ENCODE measurements at regions not wholly inside any gene's neighbourhood (a gene's known extent, or its start where the extent isn't known, plus 50 kb on each side); places are given as distances from the start of the nearest gene placed in this dataset.

DNA sequence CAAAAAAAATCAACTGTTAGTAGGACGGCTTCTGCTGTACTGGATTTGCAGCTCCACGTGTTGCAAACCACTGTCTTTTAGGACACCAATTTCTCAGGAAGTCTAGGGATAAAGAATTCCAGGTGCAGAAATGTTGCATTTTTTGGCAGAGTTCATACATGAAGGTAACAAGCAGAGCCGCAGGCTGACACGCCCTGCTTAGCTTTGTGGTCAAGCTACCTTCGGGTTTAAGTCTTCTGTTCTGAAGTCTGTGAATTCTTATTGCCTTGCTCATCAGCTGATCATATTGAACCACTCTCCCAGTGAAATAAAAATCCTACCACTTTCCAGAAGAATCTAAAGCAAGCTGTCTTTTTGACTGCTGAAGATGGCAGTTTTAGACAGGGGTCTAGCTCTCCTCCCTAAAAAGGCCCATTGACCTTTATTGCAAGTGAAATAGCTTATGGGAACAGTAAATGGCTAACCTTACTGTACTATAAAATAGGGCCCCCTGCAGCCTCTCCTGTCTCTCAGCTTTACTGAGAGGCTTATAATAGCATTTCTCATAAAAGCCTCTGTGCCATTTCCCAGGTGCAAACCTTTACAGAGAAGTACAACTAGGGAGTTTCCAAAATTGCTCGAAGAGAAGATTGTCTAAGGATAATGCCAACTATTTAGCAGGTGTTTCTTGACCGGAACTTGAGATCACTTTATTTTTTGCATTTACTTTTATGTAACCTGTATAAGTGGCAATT lies 262.2 kb upstream of the IL12A start:
- no peak for FAIRE-seq
- no TSS peak for BruUV-seq (replicated peaks)

More for the DNA sequence above, 262.2 kb upstream of the IL12A start:
- Histone ChIP-seq H3K4me3 (no peak overlapping the region), H3K4me2 (ENCODE audit: insufficient read depth, low read length) (no peak overlapping the region), H3K27ac (ENCODE audit: extremely low read depth, low read depth, low read length) (no peak overlapping the region), H3K9me3 (replicated peaks; ENCODE audit: control insufficient read depth, insufficient read depth, low read depth, low read length) (no peaks in the 10 kb centered on the region; the same call in 1 of the 2 replicates), H2AFZ (ENCODE audit: low read depth, low read length) (no peak overlapping the region), H3K27me3 (ENCODE audit: control insufficient read depth in 2 of 2, insufficient read depth in 2 of 2, low read length in 2 of 2) (no peaks in the 10 kb centered on the region), H3K9me1 (ENCODE audit: control insufficient read depth, insufficient read depth, low read length) (no peaks in the 10 kb centered on the region), H3K36me3 (ENCODE audit: control insufficient read depth, insufficient read depth, low read length) (no peaks in the 10 kb centered on the region), H3K4me1 (replicated peaks in 1 of 2; ENCODE audit: control insufficient read depth in 2 of 2, insufficient read depth in 2 of 2, low read length in 2 of 2) (no peaks in the 10 kb centered on the region), H4K20me1 (replicated peaks; ENCODE audit: control insufficient read depth, insufficient read depth, low read length) (no peaks in the 10 kb centered on the region), H3K9ac (ENCODE audit: insufficient read depth in 1 of 2, low read depth in 2 of 2, low read length in 2 of 2) (no peak overlapping the region), H3K79me2 (ENCODE audit: control insufficient read depth, insufficient read depth, low read length) (no peaks in the 10 kb centered on the region)
- DNase-seq (ENCODE audit: extremely low read depth in 1 of 4, low spot score in 3 of 4) (no peak), ATAC-seq (no peak)
- intact Hi-C loops (cut with micrococcal nuclease) (no loop called here), in situ Hi-C loops (cut with MboI) (no loop called here)
- WGBS (ENCODE audit: insufficient coverage, low coverage, missing lambda C conversion rate) = 0% methylated on average over 7 of the region's 7 CpGs
- CTCF ChIA-PET (ENCODE audit: low intra/inter-chr PET ratio) = no interaction called here
- TF ChIP-seq, protein P1, sequence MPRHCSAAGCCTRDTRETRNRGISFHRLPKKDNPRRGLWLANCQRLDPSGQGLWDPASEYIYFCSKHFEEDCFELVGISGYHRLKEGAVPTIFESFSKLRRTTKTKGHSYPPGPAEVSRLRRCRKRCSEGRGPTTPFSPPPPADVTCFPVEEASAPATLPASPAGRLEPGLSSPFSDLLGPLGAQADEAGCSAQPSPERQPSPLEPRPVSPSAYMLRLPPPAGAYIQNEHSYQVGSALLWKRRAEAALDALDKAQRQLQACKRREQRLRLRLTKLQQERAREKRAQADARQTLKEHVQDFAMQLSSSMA (CRISPR knock-in tag; IDR thresholded peaks at IDR 0.05) = no peak
- TF ChIP-seq ZNF184 (CRISPR knock-in tag; IDR thresholded peaks at IDR 0.05) = no peak
- no peak for TF ChIP-seq CHD4 (IDR thresholded peaks at IDR 0.05; ENCODE audit: insufficient read depth, insufficient replicate concordance, low read depth, low read length, poor library complexity, severe bottlenecking)
- no peak for TF ChIP-seq HNRNPUL1 (IDR thresholded peaks at IDR 0.05; ENCODE audit: low read length)
- TF ChIP-seq, protein P2, sequence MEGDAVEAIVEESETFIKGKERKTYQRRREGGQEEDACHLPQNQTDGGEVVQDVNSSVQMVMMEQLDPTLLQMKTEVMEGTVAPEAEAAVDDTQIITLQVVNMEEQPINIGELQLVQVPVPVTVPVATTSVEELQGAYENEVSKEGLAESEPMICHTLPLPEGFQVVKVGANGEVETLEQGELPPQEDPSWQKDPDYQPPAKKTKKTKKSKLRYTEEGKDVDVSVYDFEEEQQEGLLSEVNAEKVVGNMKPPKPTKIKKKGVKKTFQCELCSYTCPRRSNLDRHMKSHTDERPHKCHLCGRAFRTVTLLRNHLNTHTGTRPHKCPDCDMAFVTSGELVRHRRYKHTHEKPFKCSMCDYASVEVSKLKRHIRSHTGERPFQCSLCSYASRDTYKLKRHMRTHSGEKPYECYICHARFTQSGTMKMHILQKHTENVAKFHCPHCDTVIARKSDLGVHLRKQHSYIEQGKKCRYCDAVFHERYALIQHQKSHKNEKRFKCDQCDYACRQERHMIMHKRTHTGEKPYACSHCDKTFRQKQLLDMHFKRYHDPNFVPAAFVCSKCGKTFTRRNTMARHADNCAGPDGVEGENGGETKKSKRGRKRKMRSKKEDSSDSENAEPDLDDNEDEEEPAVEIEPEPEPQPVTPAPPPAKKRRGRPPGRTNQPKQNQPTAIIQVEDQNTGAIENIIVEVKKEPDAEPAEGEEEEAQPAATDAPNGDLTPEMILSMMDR (IDR thresholded peaks at IDR 0.05 in 2 of 3, conservative IDR thresholded peaks at IDR 0.05 in 1 of 3; ENCODE audit: insufficient read depth in 2 of 3, low read depth in 1 of 3, low read length in 3 of 3) = no peak
- TF ChIP-seq ZNF140 (CRISPR knock-in tag; IDR thresholded peaks at IDR 0.05) = no peak
- TF ChIP-seq, protein P3, sequence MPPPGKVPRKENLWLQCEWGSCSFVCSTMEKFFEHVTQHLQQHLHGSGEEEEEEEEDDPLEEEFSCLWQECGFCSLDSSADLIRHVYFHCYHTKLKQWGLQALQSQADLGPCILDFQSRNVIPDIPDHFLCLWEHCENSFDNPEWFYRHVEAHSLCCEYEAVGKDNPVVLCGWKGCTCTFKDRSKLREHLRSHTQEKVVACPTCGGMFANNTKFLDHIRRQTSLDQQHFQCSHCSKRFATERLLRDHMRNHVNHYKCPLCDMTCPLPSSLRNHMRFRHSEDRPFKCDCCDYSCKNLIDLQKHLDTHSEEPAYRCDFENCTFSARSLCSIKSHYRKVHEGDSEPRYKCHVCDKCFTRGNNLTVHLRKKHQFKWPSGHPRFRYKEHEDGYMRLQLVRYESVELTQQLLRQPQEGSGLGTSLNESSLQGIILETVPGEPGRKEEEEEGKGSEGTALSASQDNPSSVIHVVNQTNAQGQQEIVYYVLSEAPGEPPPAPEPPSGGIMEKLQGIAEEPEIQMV (tag; conservative IDR thresholded peaks at IDR 0.05; ENCODE audit: low read depth) = no peak
- TF ChIP-seq SAFB2 (IDR thresholded peaks at IDR 0.05; ENCODE audit: borderline replicate concordance, low read depth, low read length, severe bottlenecking) = no peak
- TF ChIP-seq MECOM (CRISPR knock-in tag; IDR thresholded peaks at IDR 0.05) = no peak
- no peak for TF ChIP-seq TSC22D4 (tag; IDR thresholded peaks at IDR 0.05)
- no peak for TF ChIP-seq RBM15 (IDR thresholded peaks at IDR 0.05; ENCODE audit: insufficient read depth, low read length)
- TF ChIP-seq, protein P4, sequence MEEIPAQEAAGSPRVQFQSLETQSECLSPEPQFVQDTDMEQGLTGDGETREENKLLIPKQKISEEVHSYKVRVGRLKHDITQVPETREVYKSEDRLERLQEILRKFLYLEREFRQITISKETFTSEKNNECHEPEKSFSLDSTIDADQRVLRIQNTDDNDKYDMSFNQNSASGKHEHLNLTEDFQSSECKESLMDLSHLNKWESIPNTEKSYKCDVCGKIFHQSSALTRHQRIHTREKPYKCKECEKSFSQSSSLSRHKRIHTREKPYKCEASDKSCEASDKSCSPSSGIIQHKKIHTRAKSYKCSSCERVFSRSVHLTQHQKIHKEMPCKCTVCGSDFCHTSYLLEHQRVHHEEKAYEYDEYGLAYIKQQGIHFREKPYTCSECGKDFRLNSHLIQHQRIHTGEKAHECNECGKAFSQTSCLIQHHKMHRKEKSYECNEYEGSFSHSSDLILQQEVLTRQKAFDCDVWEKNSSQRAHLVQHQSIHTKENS (CRISPR knock-in tag; IDR thresholded peaks at IDR 0.05) = no peak
- no peak for TF ChIP-seq DPF2 (IDR thresholded peaks at IDR 0.05)
- TF ChIP-seq FOXK1 (CRISPR knock-in tag; IDR thresholded peaks at IDR 0.05; ENCODE audit: borderline replicate concordance) = no peak
- no peak for TF ChIP-seq BDP1 (IDR thresholded peaks at IDR 0.05; ENCODE audit: insufficient read depth, insufficient read length)
- TF ChIP-seq MCM3 (IDR thresholded peaks at IDR 0.05) = no peak
- POLR2A ChIA-PET = no interaction called here
